Activated T-helper 2 cell treated with anti-CD3 and anti-CD28 coated beads, Interferon-gamma antibody, Interleukin-2, Interleukin-4, amounts not matched to agents 10 μg/mL and 5 μg/mL and 100 μg/mL, durations not matched to agents 14 hours and 24 hours and 36 hours (primary cell): ENCODE measurements at regions not wholly inside any gene's neighbourhood (a gene's known extent, or its start where the extent isn't known, plus 50 kb on each side); places are given as distances from the start of the nearest gene placed in this dataset.
"Not testable (repeated sequence)": the region's sequence is repeated elsewhere in the genome, so short reads cannot be mapped to it uniquely, and the experiment has no call there.

Source experiments
- DNase-seq: peaks from one replicate; pipeline ENCODE4 v3.0.0; 2021; ENCODE audit warnings: low spot score
- H3K27ac Mint-ChIP-seq: one replicate; pipeline ENCODE4 v1.8.0; 2021; ENCODE audit warnings: mixed read lengths
- H3K27me3 Mint-ChIP-seq: one replicate; pipeline ENCODE4 v1.8.0; 2021; ENCODE audit warnings: low read depth, mixed read lengths
- H3K36me3 Mint-ChIP-seq: one replicate; pipeline ENCODE4 v1.8.0; 2021; ENCODE audit warnings: low read depth, mixed read lengths
- H3K4me1 Mint-ChIP-seq: one replicate; pipeline ENCODE4 v1.8.0; 2021; ENCODE audit warnings: low read depth, mixed read lengths
- H3K4me3 Mint-ChIP-seq: one replicate; pipeline ENCODE4 v1.8.0; 2021; ENCODE audit warnings: low read depth, mild to moderate bottlenecking, moderate library complexity, mixed read lengths
- H3K9me3 Mint-ChIP-seq: one replicate; pipeline ENCODE4 v1.8.0; 2021; ENCODE audit warnings: mixed read lengths
- intact Hi-C: fragments of 100-400 bp; cut with micrococcal nuclease; formaldehyde crosslinking; loops from one replicate; pipeline ENCODE4 v1.15.1; 2023

- peak overlapping the region; percentile 82 for H3K27ac Mint-ChIP-seq
- H3K27me3 Mint-ChIP-seq, H3K36me3 Mint-ChIP-seq, H3K9me3 Mint-ChIP-seq, H3K4me3 Mint-ChIP-seq, DNase-seq, intact Hi-C loops: not testable (repeated sequence)
- peaks cover 23% of the 10 kb centered on the region for H3K4me1 Mint-ChIP-seq
Observed at GRCh38 chr1:146400173-146401121, 171.6 kb upstream of the NOTCH2NLA start.

DNA sequence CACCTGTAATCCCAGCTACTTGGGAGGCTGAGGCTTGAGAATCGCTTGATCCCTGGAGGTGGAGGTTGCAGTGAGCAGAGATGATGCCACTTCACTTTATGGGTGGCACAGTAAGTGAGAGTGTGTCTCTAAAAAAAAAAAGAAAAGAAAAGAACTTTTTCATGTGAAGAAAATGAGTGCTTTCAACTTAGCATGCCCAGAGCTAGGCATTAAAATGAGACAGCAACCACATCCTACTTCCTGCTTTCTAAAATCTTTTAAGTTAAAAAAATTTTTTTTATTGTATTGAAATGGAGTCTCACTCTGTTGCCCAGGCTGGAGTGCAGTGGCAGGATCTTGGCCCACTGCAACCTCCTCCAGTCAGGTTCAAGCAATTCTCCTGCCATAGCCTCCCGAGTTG, 170.4 kb upstream of the NOTCH2NLA start:
- H3K27ac Mint-ChIP-seq, H3K4me3 Mint-ChIP-seq, intact Hi-C loops, H3K9me3 Mint-ChIP-seq, H3K27me3 Mint-ChIP-seq, H3K36me3 Mint-ChIP-seq, DNase-seq: not testable (repeated sequence)
- peaks cover 23% of the 10 kb centered on the region for H3K4me1 Mint-ChIP-seq

DNA sequence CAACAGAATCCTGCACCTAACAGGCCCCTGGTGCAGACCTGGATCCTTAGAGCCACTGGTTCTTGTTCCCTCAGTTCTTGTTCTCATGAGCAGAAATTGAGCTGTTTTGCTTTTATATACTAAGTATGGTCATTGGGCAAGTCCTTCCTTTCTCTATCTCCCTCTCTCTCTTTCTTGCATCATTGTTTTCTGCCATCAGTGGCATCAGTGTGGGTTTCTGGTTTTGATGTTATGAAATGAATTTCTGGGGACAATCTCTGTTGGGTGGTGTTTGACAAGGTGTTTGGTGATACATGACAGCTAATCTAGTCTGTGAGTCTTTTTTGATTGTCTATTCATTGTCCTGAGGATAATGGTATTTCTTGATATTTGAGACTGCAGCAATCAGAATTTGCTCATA, 168.0 kb upstream of the NOTCH2NLA start:
- H3K4me1 Mint-ChIP-seq, result peaks cover 21% of the 10 kb centered on the region
- H3K36me3 Mint-ChIP-seq, H3K4me3 Mint-ChIP-seq, intact Hi-C loops, H3K27me3 Mint-ChIP-seq, H3K27ac Mint-ChIP-seq, H3K9me3 Mint-ChIP-seq, DNase-seq: not testable (repeated sequence)

DNA sequence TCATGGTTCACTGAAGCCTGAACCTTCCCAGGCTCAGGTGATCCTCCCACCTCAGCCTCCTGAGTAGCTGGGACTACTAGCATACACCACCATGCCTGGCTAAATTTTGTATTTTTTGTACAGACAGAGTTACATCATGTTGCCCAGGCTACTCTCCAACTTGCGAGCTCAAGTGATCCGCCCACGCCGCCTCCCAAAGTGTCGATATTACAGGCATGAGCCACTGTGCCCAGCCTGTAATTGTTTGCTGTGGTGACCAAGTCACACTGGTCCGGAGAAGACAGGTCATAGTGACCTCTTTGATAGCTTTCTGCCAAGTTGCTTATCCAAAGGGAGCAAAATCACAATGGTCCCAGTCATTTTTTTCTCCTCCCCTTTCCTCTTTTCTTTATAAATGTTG, 167.4 kb upstream of the NOTCH2NLA start:
- H3K9me3 Mint-ChIP-seq, H3K27me3 Mint-ChIP-seq, intact Hi-C loops, H3K4me3 Mint-ChIP-seq, H3K27ac Mint-ChIP-seq, H3K36me3 Mint-ChIP-seq, DNase-seq: not testable (repeated sequence)
- peaks cover 16% of the 10 kb centered on the region for H3K4me1 Mint-ChIP-seq

DNA sequence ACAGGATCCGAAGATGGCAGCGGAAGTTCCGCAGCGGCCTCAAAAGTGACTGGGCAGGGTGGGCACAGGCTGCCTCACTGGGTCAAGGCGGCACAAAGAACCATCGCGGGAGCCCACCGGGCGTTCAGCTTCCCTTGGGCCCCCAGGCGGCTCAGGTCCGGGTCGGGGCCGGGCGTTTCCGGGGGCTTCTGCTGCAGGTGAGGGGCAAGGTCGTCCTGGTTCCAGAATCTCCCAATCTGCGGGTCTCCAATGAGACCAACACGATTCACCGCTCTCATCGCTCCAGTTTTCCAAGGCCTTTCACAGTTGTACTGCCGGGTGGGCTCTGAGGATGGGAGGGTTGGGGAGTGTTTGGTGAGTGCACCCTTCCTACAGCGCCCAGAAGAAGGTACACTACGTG, 165.0 kb upstream of the NOTCH2NLA start:
- H3K4me1 Mint-ChIP-seq, H3K27me3 Mint-ChIP-seq, H3K36me3 Mint-ChIP-seq, H3K4me3 Mint-ChIP-seq, H3K27ac Mint-ChIP-seq, intact Hi-C loops, H3K9me3 Mint-ChIP-seq, DNase-seq: not testable (repeated sequence)

- intact Hi-C loops, result not testable (repeated sequence)
Observed at GRCh38 chr1:146393154-146393553, 164.3 kb upstream of the NOTCH2NLA start.

GRCh38 chr1:146389178-146389577, 160.4 kb upstream of the NOTCH2NLA start:
- H3K4me1 Mint-ChIP-seq, H3K9me3 Mint-ChIP-seq, H3K27me3 Mint-ChIP-seq, H3K27ac Mint-ChIP-seq, H3K36me3 Mint-ChIP-seq, intact Hi-C loops, H3K4me3 Mint-ChIP-seq, DNase-seq: not testable (repeated sequence)

More at GRCh38 chr1:146393154-146393553, 164.3 kb upstream of the NOTCH2NLA start:
- DNase-seq, H3K9me3 Mint-ChIP-seq, H3K4me1 Mint-ChIP-seq, H3K4me3 Mint-ChIP-seq, H3K36me3 Mint-ChIP-seq, H3K27me3 Mint-ChIP-seq, H3K27ac Mint-ChIP-seq: not testable (repeated sequence)

DNA sequence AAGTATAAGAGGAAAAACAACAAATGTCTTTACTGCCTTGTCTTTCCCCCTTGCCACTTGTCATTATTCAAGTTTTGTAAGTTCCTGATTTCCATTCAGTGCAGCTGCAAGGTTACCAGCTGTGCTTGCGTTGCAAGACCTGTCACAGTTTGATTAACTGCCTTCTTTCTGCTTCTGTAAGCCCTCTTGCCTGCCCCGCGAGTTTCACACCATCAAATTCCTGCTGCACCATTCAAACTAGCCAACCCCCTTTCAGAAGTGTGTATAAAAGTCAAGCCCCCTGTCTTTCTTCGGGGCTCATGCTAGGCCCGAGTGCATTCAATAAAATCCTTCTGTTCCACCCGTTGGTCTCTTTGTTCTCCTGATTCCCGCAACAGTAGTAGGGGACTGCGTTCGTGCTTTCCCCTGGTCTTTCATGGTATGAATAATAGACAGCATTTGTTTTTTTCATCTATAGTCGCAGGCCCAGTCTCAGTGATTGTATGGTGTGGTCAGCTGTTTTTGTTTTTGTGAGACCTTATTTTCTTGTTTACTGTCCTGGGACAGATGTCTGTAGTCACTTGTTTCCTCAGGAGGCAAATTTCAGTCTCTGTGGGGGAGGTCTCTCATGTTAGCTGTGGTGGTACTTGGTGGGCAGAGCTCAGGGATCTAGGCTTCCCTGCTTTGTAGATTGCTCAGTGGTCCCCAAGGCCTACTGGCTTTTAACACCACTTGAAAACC, 159.1 kb upstream of the NOTCH2NLA start:
- H3K4me3 Mint-ChIP-seq, result peak overlapping the region; percentile 86
- H3K9me3 Mint-ChIP-seq, H3K4me1 Mint-ChIP-seq, intact Hi-C loops, DNase-seq, H3K36me3 Mint-ChIP-seq, H3K27me3 Mint-ChIP-seq: not testable (repeated sequence)
- peak overlapping the region; percentile 99 for H3K27ac Mint-ChIP-seq

GRCh38 chr1:146386851-146387749, 158.3 kb upstream of the NOTCH2NLA start:
- not testable (repeated sequence) for H3K4me1 Mint-ChIP-seq, H3K9me3 Mint-ChIP-seq
- peak overlapping the region; percentile 99 for H3K27ac Mint-ChIP-seq

GRCh38 chr1:146381196-146381595, 152.4 kb upstream of the NOTCH2NLA start:
- H3K4me3 Mint-ChIP-seq, DNase-seq, H3K9me3 Mint-ChIP-seq, H3K27me3 Mint-ChIP-seq, H3K36me3 Mint-ChIP-seq, H3K27ac Mint-ChIP-seq, H3K4me1 Mint-ChIP-seq, intact Hi-C loops: not testable (repeated sequence)

More at GRCh38 chr1:146386851-146387749, 158.3 kb upstream of the NOTCH2NLA start:
- peak; percentile 51 for DNase-seq
- H3K27me3 Mint-ChIP-seq, H3K36me3 Mint-ChIP-seq, intact Hi-C loops: not testable (repeated sequence)
- peak overlapping the region; percentile 86 for H3K4me3 Mint-ChIP-seq

- intact Hi-C loops, H3K27me3 Mint-ChIP-seq, H3K36me3 Mint-ChIP-seq, H3K9me3 Mint-ChIP-seq, H3K4me1 Mint-ChIP-seq: not testable (repeated sequence)
- DNase-seq, result peak; percentile 77
- peak overlapping the region; percentile 70 for H3K4me3 Mint-ChIP-seq
- peak overlapping the region; percentile 98 for H3K27ac Mint-ChIP-seq
Observed at GRCh38 chr1:146376708-146377496, 148.1 kb upstream of the NOTCH2NLA start.

DNA sequence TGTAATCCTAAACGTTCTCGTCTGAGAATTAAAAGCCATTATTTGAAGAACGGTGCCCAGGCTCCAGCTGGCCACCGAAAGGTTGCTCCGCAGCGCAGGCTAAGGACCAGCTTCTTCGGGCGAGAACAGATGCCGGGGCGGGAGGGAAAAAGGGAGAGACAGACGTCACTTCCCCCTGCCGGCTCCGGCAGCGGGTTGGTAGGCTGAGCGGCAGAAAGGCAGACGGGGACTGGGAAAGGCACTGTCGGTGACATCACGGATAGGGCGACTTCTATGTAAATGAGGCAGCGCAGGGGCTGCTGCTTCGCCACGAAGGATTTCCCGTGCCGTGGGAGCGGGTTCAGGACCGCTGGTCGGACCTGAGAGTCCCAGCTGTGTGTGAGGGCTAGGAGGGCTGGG, 147.5 kb upstream of the NOTCH2NLA start:
- H3K36me3 Mint-ChIP-seq, H3K9me3 Mint-ChIP-seq, intact Hi-C loops, H3K4me1 Mint-ChIP-seq, H3K27me3 Mint-ChIP-seq: not testable (repeated sequence)
- H3K27ac Mint-ChIP-seq, result peak overlapping the region; percentile 98
- peak; percentile 85 for DNase-seq
- peak overlapping the region; percentile 70 for H3K4me3 Mint-ChIP-seq
